ENCODE measurements at regions not wholly inside any gene's neighbourhood (a gene's known extent, or its start where the extent isn't known, plus 50 kb on each side); places are given as distances from the start of the nearest gene placed in this dataset.

GRCh38 chr3:127475391-127475790, 115.1 kb downstream of the TPRA1 start:
- H3K36me3 ChIP-seq = no peaks in the 10 kb centered on the region
- H3K27me3 ChIP-seq = no peaks in the 10 kb centered on the region
- DNase-seq (ENCODE audit: low spot score in 2 of 2) = no peak
- no peak overlapping the region for H3K27ac ChIP-seq
- no peaks in the 10 kb centered on the region for H3K4me1 ChIP-seq
- TF ChIP-seq, protein P1, sequence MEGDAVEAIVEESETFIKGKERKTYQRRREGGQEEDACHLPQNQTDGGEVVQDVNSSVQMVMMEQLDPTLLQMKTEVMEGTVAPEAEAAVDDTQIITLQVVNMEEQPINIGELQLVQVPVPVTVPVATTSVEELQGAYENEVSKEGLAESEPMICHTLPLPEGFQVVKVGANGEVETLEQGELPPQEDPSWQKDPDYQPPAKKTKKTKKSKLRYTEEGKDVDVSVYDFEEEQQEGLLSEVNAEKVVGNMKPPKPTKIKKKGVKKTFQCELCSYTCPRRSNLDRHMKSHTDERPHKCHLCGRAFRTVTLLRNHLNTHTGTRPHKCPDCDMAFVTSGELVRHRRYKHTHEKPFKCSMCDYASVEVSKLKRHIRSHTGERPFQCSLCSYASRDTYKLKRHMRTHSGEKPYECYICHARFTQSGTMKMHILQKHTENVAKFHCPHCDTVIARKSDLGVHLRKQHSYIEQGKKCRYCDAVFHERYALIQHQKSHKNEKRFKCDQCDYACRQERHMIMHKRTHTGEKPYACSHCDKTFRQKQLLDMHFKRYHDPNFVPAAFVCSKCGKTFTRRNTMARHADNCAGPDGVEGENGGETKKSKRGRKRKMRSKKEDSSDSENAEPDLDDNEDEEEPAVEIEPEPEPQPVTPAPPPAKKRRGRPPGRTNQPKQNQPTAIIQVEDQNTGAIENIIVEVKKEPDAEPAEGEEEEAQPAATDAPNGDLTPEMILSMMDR (IDR thresholded peaks at IDR 0.05) = no peak
- TF ChIP-seq EP300 (IDR thresholded peaks at IDR 0.05) (no peak), POLR2A (IDR thresholded peaks at IDR 0.05) (no peak)
- 68 to 72% methylated on average over 7 of the region's 7 CpGs for WGBS, 2 donors
- H3K4me3 ChIP-seq = no peak overlapping the region
- H3K9me3 ChIP-seq = no peaks in the 10 kb centered on the region

DNA sequence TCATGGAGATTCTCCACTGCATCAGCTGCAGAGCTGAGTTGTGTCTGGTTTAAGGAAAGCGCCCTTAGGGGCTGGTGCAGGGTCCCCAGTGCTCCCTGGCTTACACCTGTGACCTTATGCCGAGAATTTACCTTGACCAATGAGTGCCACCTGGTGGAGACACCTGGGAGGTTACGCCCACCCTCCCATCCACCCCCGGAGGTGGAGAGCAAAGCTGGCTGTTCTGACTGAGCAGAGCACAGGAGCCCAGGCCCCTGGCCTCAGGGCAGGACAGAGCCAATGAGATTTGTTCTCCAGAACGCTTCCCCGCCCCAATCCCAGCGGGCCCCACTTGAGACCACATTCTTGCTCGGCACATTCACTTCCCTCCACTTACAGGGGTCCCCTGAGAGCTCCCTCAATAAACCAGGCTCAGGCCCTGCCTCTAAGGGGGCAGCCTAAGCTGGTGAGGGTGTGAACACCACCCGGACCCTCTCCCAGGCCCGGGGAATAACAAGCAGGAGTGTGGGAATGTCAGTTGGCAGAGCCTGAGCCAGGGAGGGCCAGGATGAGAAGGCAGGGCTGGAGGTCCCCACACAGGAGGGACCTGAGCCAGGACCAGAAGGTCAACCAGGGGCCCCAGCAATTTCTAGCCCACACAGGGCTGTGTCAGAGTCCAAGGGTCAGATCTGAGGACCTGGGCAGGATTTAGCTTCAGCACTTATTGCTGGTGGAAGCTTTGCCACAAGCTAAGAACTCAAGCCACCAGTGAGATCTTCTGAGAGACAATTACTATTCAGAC, 117.1 kb downstream of the TPRA1 start:
- H3K27me3 ChIP-seq = no peaks in the 10 kb centered on the region
- no peak overlapping the region for H3K4me3 ChIP-seq
- H3K9me3 ChIP-seq = no peaks in the 10 kb centered on the region
- WGBS, 2 donors = 35 to 37% methylated on average over 9 to 10 of the region's 10 CpGs
- no peak overlapping the region for H3K27ac ChIP-seq
- TF ChIP-seq, protein P1 (IDR thresholded peaks at IDR 0.05) = no peak
- TF ChIP-seq EP300 (IDR thresholded peaks at IDR 0.05) (no peak), POLR2A (IDR thresholded peaks at IDR 0.05) (no peak)
- H3K36me3 ChIP-seq = no peaks in the 10 kb centered on the region
- DNase-seq (ENCODE audit: low spot score in 2 of 2) = no peak
- no peaks in the 10 kb centered on the region for H3K4me1 ChIP-seq

GRCh38 chr3:127472506-127472905, 118.0 kb downstream of the TPRA1 start:
- H3K27ac ChIP-seq = no peak overlapping the region
- no peak for DNase-seq (ENCODE audit: low spot score in 2 of 2)
- H3K36me3 ChIP-seq = no peaks in the 10 kb centered on the region
- H3K9me3 ChIP-seq = peaks cover 0 to 7% (median 0%) of the 10 kb centered on the region in 4 donors
- TF ChIP-seq, protein P1 (IDR thresholded peaks at IDR 0.05) = no peak
- TF ChIP-seq EP300 (IDR thresholded peaks at IDR 0.05) = no peak
- TF ChIP-seq POLR2A (IDR thresholded peaks at IDR 0.05) = no peak
- H3K4me3 ChIP-seq = no peak overlapping the region
- H3K4me1 ChIP-seq = no peaks in the 10 kb centered on the region
- H3K27me3 ChIP-seq = no peaks in the 10 kb centered on the region
- WGBS, 2 donors = 75 to 76% methylated on average over 11 of the region's 11 CpGs

- WGBS, 2 donors = 70 to 79% methylated on average over 5 of the region's 5 CpGs
These were observed 119.4 kb downstream of the TPRA1 start for GRCh38 chr3:127471142-127471541.

GRCh38 chr3:127469760-127470159, 120.8 kb downstream of the TPRA1 start:
- TF ChIP-seq, protein P1 (IDR thresholded peaks at IDR 0.05) = no peak
- TF ChIP-seq EP300 (IDR thresholded peaks at IDR 0.05) (no peak), POLR2A (IDR thresholded peaks at IDR 0.05) (no peak)
- Histone ChIP-seq H3K4me3 (no peak overlapping the region), H3K27ac (no peak overlapping the region), H3K36me3 (no peaks in the 10 kb centered on the region), H3K4me1 (no peaks in the 10 kb centered on the region), H3K27me3 (no peaks in the 10 kb centered on the region), H3K9me3 (peaks cover 0 to 7% (median 0%) of the 10 kb centered on the region in 4 donors)
- 85 to 88% methylated on average over 9 of the region's 9 CpGs for WGBS, 2 donors
- no peak for DNase-seq (ENCODE audit: low spot score in 2 of 2)

More at GRCh38 chr3:127471142-127471541, 119.4 kb downstream of the TPRA1 start:
- Histone ChIP-seq H3K4me1 (no peaks in the 10 kb centered on the region), H3K4me3 (no peak overlapping the region), H3K36me3 (no peaks in the 10 kb centered on the region), H3K9me3 (peaks cover 0 to 7% (median 0%) of the 10 kb centered on the region in 4 donors), H3K27me3 (no peaks in the 10 kb centered on the region), H3K27ac (no peak overlapping the region)
- TF ChIP-seq POLR2A (IDR thresholded peaks at IDR 0.05) = no peak
- TF ChIP-seq, protein P1 (IDR thresholded peaks at IDR 0.05) = no peak
- TF ChIP-seq EP300 (IDR thresholded peaks at IDR 0.05) = no peak
- DNase-seq (ENCODE audit: low spot score in 2 of 2) = no peak
